ENCODE measurements at regions not wholly inside any gene's neighbourhood (a gene's known extent, or its start where the extent isn't known, plus 50 kb on each side); places are given as distances from the start of the nearest gene placed in this dataset.
A peak's percentile ranks its signal among the peaks of the same experiment; 100 is the strongest.

DNA sequence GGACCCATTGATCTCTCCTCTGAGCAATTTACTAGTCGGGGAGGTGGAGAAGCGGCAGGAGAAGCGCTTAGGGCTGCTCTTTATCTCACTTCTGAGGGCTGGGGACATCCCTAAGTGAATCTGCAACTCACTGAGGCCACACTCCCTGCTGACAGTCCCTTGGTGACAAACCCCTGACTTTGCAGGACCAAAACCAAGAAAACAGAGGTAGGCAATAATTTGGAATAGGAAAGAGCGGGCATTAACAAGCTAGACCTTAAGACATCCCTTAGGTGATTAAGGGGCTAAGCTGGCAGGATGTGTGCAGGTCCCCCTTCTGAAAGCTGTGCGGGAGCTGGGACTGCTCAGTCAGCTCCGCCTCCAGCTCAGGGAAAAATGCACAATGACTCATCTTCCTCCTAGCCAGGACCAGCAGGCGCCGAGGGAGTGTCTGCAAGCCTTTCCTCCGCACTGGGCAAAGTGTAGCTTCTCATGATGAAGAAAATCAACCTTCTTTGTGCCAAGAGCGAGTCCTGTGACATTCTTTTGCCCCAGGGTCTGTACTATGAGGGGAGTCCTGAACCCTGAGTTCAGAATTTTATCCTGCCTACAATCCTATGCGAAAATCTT, 63.3 kb downstream of the BOD1L2 start:
- H3K4me1 Mint-ChIP-seq, result peaks cover 23% of the 10 kb centered on the region
- H3K27me3 Mint-ChIP-seq (ENCODE audit: low read depth, poor library complexity), result peaks cover 18% of the 10 kb centered on the region
- DNase-seq, result peak; percentile 42
- H3K27ac Mint-ChIP-seq, result no peak overlapping the region
- H3K36me3 Mint-ChIP-seq (ENCODE audit: low read depth), result no peaks in the 10 kb centered on the region
- no peak for TF ChIP-seq CTCF (IDR thresholded peaks at IDR 0.05)
- peak overlapping the region; percentile 59 for H3K4me3 Mint-ChIP-seq
- H3K9me3 Mint-ChIP-seq, result peaks cover 1% of the 10 kb centered on the region

- H3K36me3 Mint-ChIP-seq (ENCODE audit: low read depth), result no peaks in the 10 kb centered on the region
Measured at GRCh38 chr18:57210716-57211411, 64.0 kb downstream of the BOD1L2 start.

DNA sequence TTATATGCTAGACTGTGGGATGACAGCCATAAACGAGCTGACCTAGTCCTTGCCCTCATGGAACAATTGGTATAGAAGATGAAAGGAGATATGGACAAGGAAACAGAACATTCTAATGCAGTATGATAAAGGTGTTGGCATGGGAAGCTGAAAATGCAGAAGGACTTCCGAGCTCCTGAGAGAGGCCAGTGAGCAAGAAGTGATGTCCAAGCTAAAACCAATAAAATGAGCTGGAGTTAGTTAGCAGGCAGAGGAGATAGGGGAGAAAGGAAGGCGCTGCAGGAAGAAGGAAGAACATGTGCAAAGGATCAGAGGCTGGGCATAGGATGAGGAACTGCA, 64.5 kb downstream of the BOD1L2 start:
- H3K4me1 Mint-ChIP-seq, result peaks cover 23% of the 10 kb centered on the region
- H3K27me3 Mint-ChIP-seq (ENCODE audit: low read depth, poor library complexity), result peaks cover 16% of the 10 kb centered on the region
- DNase-seq, result no peak
- H3K36me3 Mint-ChIP-seq (ENCODE audit: low read depth), result no peaks in the 10 kb centered on the region
- TF ChIP-seq CTCF (IDR thresholded peaks at IDR 0.05), result no peak
- H3K9me3 Mint-ChIP-seq, result no peaks in the 10 kb centered on the region
- H3K4me3 Mint-ChIP-seq, result no peak overlapping the region
- H3K27ac Mint-ChIP-seq, result no peak overlapping the region

More at GRCh38 chr18:57210716-57211411, 64.0 kb downstream of the BOD1L2 start:
- Mint-ChIP-seq H3K4me3 (no peak overlapping the region), H3K27me3 (ENCODE audit: low read depth, poor library complexity) (peaks cover 16% of the 10 kb centered on the region), H3K9me3 (no peaks in the 10 kb centered on the region), H3K27ac (no peak overlapping the region), H3K4me1 (peaks cover 23% of the 10 kb centered on the region)
- no peak for TF ChIP-seq CTCF (IDR thresholded peaks at IDR 0.05)
- no peak for DNase-seq

DNA sequence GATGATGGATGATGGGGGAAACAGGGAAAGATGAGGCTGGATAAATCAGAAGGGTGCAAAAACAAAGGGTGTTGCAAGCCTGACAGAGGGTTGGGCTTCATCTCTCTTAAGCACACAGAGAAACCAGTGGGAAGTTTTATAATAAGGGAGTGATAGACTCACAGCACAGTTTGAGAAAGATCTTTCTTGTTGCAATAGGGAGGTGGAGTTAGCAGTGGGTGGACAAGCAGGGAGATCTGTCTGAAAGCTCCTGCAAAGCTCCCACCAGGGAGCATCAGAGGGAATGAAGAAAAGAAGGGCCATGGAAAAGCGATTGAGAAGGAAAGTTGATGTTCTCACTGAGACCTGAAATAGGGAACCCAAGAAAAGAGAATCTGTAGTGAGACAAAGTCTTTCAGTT, 64.9 kb downstream of the BOD1L2 start:
- Mint-ChIP-seq H3K4me1 (peaks cover 23% of the 10 kb centered on the region), H3K9me3 (no peaks in the 10 kb centered on the region), H3K36me3 (ENCODE audit: low read depth) (no peaks in the 10 kb centered on the region), H3K4me3 (no peak overlapping the region), H3K27me3 (ENCODE audit: low read depth, poor library complexity) (peaks cover 16% of the 10 kb centered on the region), H3K27ac (no peak overlapping the region)
- no peak for DNase-seq
- no peak for TF ChIP-seq CTCF (IDR thresholded peaks at IDR 0.05)

DNA sequence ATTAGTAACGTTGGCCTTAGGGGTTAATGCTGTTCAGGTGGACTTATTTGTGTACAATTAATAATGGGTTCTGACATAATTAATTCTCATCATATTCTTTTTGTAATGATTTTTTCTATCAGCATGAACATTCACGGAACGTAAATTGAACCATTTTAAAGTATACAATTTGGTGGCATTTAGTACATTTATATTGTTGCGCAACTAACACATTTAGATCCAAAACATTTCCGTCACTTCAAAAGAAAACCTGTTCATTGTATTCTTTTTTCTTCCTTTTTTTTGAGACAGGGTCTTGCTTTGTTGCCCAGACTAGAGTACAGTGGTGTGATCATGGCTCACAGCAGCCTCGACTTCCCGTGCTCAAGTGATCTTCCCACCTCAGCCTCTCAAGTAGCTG, 65.8 kb downstream of the BOD1L2 start:
- Mint-ChIP-seq H3K4me3 (no peak overlapping the region), H3K36me3 (ENCODE audit: low read depth) (no peaks in the 10 kb centered on the region), H3K27me3 (ENCODE audit: low read depth, poor library complexity) (peaks cover 16% of the 10 kb centered on the region), H3K9me3 (peaks cover 3% of the 10 kb centered on the region), H3K4me1 (peaks cover 17% of the 10 kb centered on the region), H3K27ac (no peak overlapping the region)
- DNase-seq, result no peak
- no peak for TF ChIP-seq CTCF (IDR thresholded peaks at IDR 0.05)

DNA sequence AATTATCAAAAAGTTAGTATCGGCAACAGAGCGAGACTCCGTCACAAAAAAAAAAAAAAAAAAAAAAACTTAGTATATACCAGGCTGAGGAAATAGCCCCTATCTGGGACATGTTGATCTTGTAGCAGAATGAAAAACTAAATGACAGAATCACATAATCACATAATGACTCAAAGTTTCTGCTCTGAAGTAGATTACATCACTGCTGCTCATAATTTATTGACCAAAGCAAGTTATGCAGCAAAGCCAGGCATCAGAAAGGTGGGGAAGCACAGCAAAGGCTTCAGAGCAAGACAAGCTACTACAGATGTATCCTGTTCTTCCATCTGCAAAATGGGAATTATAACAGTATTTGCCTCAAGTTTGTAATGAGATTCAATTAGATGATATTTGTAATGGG, 68.1 kb downstream of the BOD1L2 start:
- Mint-ChIP-seq H3K27me3 (ENCODE audit: low read depth, poor library complexity) (peaks cover 6% of the 10 kb centered on the region), H3K4me1 (peaks cover 6% of the 10 kb centered on the region), H3K4me3 (no peak overlapping the region), H3K36me3 (ENCODE audit: low read depth) (no peaks in the 10 kb centered on the region), H3K9me3 (peaks cover 3% of the 10 kb centered on the region), H3K27ac (no peak overlapping the region)
- no peak for TF ChIP-seq CTCF (IDR thresholded peaks at IDR 0.05)
- DNase-seq, result no peak
